ENCODE measurements at regions not wholly inside any gene's neighbourhood (a gene's known extent, or its start where the extent isn't known, plus 50 kb on each side); places are given as distances from the start of the nearest gene placed in this dataset.

- no peak for DNase-seq (ENCODE audit: low spot score)
- no peaks in the 10 kb centered on the region; the same call in 2 of the 3 replicates for H3K9me3 Mint-ChIP-seq
- Histone ChIP-seq H3K9me2 (ENCODE audit: insufficient read depth) (0 out of 2 replicates have a peak, but pooled peaks cover 3% of the 10 kb centered on the region), H3K27me3 (ENCODE audit: insufficient read depth) (no peaks in the 10 kb centered on the region), H3F3A (replicated peaks; ENCODE audit: low read depth) (no peaks in the 10 kb centered on the region), H3K4me3 (no peak overlapping the region), H3K4me2 (no peak overlapping the region), H3K79me2 (replicated peaks; ENCODE audit: insufficient read depth) (no peaks in the 10 kb centered on the region), H2AFZ (no peak overlapping the region), H3K4me1 (ENCODE audit: insufficient read depth) (no peaks in the 10 kb centered on the region), H3K27ac (ENCODE audit: low read depth) (no peak overlapping the region), H3K36me3 (ENCODE audit: insufficient read depth) (no peaks in the 10 kb centered on the region), H4K20me1 (replicated peaks; ENCODE audit: insufficient read depth) (no peaks in the 10 kb centered on the region)
- TF ChIP-seq EZH2phosphoT487 (IDR thresholded peaks at IDR 0.05; ENCODE audit: unreplicated experiment), result no peak
- TF ChIP-seq REST (IDR thresholded peaks at IDR 0.05; ENCODE audit: unreplicated experiment), result no peak
- no peak for TF ChIP-seq ZNF114 (CRISPR knock-in tag; IDR thresholded peaks at IDR 0.05)
- TF ChIP-seq CTCF (conservative IDR thresholded peaks at IDR 0.05; ENCODE audit: low read depth in 2 of 2), result no peak
- no peak for TF ChIP-seq STAT1 (IDR thresholded peaks at IDR 0.05; ENCODE audit: unreplicated experiment)
- TF ChIP-seq CREB1 (CRISPR knock-in tag; IDR thresholded peaks at IDR 0.05; ENCODE audit: low read depth), result no peak
- no peak for TF ChIP-seq POLR2AphosphoS5 (IDR thresholded peaks at IDR 0.05; ENCODE audit: low read depth)
- no peak for TF ChIP-seq ZNF331 (CRISPR knock-in tag; IDR thresholded peaks at IDR 0.05; ENCODE audit: low read depth)
- H3K36me3 Mint-ChIP-seq (ENCODE audit: low read depth), result no peaks in the 10 kb centered on the region
- H3K27ac Mint-ChIP-seq, result no peak overlapping the region
- peaks cover 5% of the 10 kb centered on the region for H3K27me3 Mint-ChIP-seq (ENCODE audit: insufficient read depth, low read depth, poor library complexity)
- H3K4me3 Mint-ChIP-seq, result no peak overlapping the region
- ATAC-seq, result no peak
- no peaks in the 10 kb centered on the region for H3K4me1 Mint-ChIP-seq
Measured at GRCh38 chr2:104777721-104778120, 76.2 kb upstream of the POU3F3 start.

- H3K79me2 ChIP-seq (replicated peaks; ENCODE audit: insufficient read depth), result no peaks in the 10 kb centered on the region
- H3K27ac ChIP-seq (ENCODE audit: low read depth), result no peak overlapping the region
- Mint-ChIP-seq H3K27ac (no peak overlapping the region), H3K4me1 (no peaks in the 10 kb centered on the region), H3K4me3 (no peak overlapping the region), H3K27me3 (ENCODE audit: insufficient read depth, low read depth, poor library complexity) (peaks cover 5% of the 10 kb centered on the region), H3K9me3 (no peaks in the 10 kb centered on the region; the same call in 2 of the 3 replicates), H3K36me3 (ENCODE audit: low read depth) (no peaks in the 10 kb centered on the region)
- H3K4me2 ChIP-seq, result no peak overlapping the region
- no peak for DNase-seq (ENCODE audit: low spot score)
- H3K36me3 ChIP-seq (ENCODE audit: insufficient read depth), result no peaks in the 10 kb centered on the region
- no peak for ATAC-seq
- no peak overlapping the region for H3K4me3 ChIP-seq
- H3K4me1 ChIP-seq (ENCODE audit: insufficient read depth), result no peaks in the 10 kb centered on the region
- H2AFZ ChIP-seq, result no peak overlapping the region
- no peaks in the 10 kb centered on the region for H3K9me2 ChIP-seq (ENCODE audit: insufficient read depth)
- no peaks in the 10 kb centered on the region for H3K27me3 ChIP-seq (ENCODE audit: insufficient read depth)
- H4K20me1 ChIP-seq (replicated peaks; ENCODE audit: insufficient read depth), result no peaks in the 10 kb centered on the region
- no peaks in the 10 kb centered on the region for H3F3A ChIP-seq (replicated peaks; ENCODE audit: low read depth)
- no peak for TF ChIP-seq CTCF (conservative IDR thresholded peaks at IDR 0.05; ENCODE audit: low read depth in 2 of 2)
- TF ChIP-seq ZNF114 (CRISPR knock-in tag; IDR thresholded peaks at IDR 0.05), result no peak
- TF ChIP-seq POLR2AphosphoS5 (IDR thresholded peaks at IDR 0.05; ENCODE audit: low read depth), result no peak
- no peak for TF ChIP-seq ZNF331 (CRISPR knock-in tag; IDR thresholded peaks at IDR 0.05; ENCODE audit: low read depth)
- TF ChIP-seq NANOG (IDR thresholded peaks at IDR 0.05; ENCODE audit: borderline replicate concordance), result no peak
- no peak for TF ChIP-seq EZH2 (IDR thresholded peaks at IDR 0.05; ENCODE audit: low read depth, unreplicated experiment)
- TF ChIP-seq REST (IDR thresholded peaks at IDR 0.05; ENCODE audit: unreplicated experiment), result no peak
- TF ChIP-seq ETS1 (IDR thresholded peaks at IDR 0.05), result no peak
Measured at GRCh38 chr2:104781151-104781550, 72.8 kb upstream of the POU3F3 start.
